Activated T-cell treated with anti-CD3 and anti-CD28 coated beads for 24 hours (primary cell): ENCODE measurements at regions not wholly inside any gene's neighbourhood (a gene's known extent, or its start where the extent isn't known, plus 50 kb on each side); places are given as distances from the start of the nearest gene placed in this dataset.

Experiments used
- DNase-seq: peaks from one replicate; pipeline ENCODE4 v3.0.0-alpha.2; 2020; ENCODE audit warnings: low read depth

DNA sequence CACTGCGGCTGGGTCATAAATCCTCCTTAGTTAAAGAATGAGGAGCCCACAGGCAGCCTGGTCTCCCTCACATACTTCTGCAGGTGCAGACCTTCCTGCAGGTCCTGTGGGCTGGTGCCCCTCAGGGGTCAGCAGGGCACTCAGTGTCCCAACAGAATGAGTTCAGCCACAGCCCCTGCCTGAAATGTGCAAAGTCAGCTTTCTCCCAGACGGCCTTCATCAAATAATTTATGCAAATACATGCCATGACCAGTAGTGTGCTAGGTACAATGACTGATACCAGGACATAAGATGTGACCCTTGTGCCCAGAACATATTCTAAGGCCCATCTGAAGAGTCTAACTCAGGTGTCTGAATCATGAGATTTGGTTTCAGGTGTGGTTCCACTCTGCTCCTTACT is 703.4 kb downstream of the TBC1D22A start:
- DNase-seq, result no peak

DNA sequence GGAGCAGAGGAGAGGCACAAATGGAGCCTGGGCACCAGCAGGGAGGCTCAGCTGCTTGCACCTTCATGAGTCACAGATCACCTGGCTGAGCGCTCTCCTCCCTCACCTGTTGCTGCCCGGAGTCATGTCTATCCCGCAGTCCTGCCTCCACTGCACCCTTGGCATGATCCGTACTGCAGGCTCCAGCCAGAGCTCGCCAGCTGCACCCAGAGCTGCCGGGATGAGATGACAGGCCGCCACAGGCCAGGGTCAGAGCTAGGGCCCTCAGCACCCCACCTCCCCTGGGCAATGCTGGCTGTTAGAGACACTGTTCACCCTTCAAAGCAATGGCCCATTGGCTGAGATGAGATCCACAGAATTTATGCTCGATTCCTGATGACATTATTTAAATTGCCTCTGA is 702.8 kb downstream of the TBC1D22A start:
- DNase-seq, result no peak

DNA sequence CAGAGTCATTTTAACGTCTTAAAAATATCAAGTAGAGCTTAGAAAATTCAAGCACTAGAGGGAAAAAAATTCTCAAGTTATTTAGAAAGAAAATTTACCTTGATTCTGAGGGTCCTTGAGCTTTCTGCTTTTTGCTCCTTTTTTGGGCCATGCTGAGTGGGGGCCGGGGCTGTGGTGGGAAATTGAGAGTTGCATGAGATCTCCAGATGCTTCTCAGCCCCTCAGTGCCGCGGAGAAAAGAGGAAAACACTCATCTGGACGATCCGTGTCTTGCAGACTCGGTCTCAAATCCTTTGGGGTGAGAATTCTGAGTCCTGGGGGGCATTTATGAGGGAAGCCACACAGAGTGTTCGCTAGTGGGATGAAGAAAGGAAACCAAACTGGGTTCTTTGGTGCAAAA is 700.8 kb downstream of the TBC1D22A start:
- DNase-seq, result no peak

DNA sequence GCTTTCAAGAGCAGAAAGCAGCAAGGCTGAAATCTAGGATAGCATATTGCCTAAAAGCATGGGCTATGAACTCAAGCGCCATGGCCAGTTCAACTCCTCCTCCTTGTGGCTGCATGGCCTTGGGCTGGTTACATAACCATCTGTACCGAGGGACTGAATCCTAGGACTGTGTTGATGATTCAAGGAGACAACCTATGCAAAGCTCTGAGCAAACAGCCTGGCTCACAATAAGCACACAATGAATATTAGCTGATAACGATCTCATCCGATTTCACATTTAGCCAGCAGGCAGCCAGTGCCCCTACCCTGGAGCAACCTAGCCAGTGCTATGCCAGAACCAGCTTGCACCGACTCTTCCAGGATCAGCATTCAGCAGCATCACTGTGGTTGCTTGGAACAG is 698.4 kb downstream of the TBC1D22A start:
- no peak for DNase-seq

DNA sequence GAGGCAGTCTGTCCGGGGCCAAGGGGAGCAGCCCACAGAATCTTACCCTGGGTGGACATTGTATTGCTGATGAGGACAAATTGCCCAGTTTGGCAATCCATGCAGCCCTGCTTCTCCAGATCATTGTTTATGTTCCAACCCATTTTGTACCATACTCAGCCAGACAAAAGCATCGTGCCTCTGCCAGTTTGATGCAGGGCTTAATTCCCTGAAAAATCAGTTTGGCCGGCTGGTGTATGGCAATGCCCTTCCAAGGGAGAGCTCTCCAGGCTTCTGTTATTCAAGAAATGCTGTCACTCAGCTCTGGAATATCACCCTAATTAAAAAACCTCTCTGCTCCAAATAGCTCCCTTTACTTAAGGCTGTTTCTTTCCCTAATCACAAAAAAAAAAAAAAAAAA is 697.7 kb downstream of the TBC1D22A start:
- DNase-seq, result no peak

DNA sequence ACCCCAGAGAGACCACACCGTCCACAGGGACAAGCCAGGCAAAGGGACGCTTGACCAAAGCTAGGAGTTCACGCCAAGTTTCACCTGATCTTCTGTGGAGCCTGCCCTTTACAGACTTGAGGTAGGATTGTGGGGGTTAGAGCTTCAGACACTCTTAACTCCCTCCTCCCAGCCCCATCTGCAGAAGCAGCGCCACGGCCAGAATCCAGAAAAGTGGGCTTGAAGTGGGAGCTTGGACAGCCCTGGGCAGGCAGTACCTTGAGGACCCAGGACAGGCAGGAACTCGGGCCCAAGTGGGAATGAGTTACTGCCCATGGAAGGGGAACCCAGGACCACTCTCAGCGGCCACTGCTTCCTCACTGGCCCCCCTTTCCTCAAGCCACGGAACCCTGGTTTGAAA is 695.9 kb downstream of the TBC1D22A start:
- DNase-seq, result no peak

DNA sequence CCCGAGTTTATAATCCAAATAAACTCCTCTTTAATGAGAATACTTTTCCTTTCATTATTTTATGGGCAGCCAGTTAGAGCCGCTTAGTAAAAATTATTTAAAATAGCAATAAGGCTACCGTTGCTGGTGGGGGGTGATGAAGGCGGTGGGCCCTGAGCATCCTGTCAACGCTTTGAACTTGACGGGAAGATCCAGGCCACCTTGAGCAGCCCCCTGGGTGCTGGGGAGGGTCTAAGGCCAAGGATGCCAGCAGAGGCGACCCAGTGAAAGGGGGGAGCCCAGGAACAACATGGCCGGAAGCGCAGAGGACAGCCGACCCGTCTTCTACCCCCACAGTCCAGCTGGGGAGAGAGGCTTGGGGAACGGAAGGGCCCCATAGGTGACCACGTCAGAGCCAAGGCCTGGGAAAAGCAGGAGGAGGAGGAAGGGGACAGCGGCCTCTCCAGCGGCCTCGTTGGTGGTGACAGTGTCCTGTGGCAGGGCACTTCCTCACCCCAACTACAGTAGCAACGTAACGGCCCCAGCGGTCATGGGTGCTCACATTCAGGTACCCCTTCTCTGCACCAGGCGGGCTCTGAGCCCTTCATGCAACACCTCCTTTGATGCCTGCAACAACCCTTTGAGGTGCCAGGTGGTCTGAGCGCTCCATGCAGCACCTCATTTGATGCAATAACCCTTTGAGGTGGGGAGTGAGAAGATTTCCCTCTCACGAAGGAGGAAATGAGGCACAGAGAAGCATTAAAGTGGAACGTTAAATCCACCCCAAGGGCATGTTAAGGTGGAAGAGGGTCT is 695.3 kb downstream of the TBC1D22A start:
- no peak for DNase-seq

DNA sequence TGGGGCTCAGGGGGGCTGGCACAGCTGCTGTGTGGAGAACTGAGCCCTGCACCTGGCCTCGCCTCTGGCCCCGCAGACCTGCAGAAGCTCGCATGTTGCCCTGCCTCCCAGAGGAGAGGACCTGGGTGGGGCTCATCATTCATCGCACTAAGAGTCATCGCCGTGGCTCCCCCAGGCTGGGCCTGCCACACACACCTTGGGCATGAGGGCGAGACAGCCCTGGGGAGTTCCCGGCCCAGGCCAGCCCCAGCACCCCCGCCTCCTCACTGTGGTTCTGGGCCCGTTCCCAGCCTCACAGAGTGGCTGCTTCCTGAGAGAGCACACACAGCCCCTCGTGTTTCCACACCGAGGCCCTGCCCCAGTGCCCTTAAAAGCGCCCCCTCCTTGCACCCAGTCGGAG is 694.6 kb downstream of the TBC1D22A start:
- DNase-seq, result no peak

DNA sequence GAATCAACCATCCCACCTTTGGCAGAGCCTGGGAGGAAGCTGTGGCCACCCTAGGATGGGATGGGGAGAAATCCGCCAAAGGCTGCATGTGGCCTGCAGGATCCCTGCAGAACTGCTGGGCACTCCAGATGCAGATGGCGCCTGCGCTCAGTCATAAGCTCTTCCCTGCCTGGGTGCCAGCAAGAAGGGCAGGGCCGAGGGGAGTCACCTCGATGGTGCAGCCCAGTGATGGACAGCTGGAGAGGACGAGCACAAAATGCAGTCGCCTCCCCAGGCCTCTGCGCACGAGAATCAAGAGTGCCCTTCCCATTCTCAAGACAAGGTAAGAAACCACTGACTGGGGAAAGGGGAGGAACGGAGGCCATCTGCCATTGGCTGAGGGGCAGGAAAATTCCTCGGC is 693.6 kb downstream of the TBC1D22A start:
- DNase-seq, result no peak

DNA sequence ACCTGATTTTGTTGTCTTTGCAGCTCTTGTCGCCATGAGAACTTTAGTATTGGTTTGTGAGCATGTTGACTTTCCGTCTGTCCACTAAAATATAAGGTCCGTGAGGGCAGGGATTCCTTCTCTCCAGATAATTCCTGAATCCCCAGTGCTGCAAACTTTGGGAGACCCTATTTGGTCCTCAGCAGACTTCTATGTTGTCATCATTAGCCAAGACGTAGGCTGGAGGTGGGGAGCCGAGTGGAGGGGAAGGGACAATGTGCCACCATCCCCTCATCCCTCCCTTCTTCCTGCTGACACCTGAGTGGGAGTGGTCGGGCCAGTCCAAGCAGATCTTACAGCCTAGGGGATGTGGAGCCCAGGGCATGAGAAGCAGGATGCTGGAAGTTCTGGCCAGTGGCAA is 690.6 kb downstream of the TBC1D22A start:
- DNase-seq, result no peak

DNA sequence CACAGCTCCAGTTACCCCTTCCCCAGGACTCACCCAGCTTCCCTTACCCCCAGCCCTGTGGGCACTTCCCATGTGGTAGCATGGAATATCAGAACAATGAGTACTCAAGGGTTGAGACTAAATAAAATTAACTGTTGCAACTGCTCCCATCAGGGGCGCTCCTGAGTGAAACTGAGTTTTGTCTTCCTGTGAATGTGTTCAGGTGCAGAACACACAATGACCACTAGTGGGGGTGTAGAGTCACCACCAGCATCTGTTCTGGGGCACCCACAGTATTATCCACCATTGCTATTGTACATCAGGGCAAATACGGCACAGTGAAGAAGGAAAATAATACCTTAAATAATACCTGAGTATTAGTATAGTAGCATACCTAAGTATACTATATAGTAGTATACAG is 689.7 kb downstream of the TBC1D22A start:
- no peak for DNase-seq

DNA sequence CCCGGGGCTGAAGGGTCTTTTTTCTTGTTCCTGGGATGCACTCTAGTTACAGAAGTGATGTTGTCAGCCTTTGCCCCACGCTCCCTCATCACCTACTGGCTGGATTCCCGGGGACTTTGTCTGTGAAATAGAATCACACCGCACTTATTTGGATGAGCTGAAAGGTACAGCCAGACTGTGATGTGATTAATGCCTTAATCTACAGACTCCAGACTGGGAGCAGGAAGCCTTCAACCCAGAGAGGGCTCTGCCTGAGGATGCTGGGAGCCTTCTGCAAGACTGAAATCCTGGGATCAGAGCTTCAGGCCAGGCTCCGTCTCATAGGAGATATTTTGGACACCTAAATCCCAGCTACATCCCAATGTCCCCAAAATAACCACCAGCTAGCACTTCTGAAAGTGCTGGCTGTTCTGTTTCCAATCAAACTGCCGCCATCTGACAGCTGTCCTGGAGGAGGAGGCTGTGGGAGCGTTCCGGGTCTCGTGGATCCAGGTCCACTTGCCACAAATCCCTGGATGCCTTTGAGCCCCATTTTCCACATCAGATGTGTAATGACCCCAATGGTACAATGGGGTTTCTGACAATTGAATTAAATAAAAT is 688.5 kb downstream of the TBC1D22A start:
- DNase-seq, result no peak

DNA sequence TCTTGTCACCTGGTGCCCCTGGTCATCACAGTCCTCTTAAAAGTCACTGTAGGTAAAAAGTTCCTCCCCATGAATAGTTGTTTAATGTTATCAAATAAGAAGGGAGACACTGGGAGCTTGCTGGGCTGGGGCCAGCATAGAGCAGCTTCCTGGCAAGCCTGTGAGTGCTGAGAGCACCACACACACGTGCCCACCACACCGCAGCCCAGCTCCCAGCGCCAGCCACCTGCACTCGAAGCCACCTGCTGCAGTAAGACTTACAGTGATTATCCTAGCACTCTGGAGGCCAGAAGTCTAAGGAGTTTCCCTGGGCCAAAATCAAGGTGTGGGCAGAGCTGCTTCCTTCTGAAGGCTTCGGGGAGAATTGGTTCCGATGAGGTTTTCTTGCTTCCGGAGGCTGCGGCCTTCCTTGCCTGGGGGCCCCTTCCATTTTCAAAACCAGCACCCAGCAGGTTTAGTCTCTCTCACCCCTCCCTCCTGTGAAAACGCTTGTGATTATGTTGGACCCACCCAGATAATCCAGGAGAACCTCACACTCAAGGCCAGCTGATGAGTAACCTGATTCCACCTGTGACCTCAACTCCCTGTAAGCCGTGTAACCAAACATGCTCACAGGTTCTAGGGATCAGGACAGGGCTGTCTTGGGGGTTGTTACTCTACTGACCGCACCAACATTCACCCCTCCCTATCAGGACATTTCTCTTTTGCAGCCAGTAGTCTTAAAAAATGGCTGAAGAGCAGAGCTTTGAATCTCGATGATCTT is 687.2 kb downstream of the TBC1D22A start:
- no peak for DNase-seq

DNA sequence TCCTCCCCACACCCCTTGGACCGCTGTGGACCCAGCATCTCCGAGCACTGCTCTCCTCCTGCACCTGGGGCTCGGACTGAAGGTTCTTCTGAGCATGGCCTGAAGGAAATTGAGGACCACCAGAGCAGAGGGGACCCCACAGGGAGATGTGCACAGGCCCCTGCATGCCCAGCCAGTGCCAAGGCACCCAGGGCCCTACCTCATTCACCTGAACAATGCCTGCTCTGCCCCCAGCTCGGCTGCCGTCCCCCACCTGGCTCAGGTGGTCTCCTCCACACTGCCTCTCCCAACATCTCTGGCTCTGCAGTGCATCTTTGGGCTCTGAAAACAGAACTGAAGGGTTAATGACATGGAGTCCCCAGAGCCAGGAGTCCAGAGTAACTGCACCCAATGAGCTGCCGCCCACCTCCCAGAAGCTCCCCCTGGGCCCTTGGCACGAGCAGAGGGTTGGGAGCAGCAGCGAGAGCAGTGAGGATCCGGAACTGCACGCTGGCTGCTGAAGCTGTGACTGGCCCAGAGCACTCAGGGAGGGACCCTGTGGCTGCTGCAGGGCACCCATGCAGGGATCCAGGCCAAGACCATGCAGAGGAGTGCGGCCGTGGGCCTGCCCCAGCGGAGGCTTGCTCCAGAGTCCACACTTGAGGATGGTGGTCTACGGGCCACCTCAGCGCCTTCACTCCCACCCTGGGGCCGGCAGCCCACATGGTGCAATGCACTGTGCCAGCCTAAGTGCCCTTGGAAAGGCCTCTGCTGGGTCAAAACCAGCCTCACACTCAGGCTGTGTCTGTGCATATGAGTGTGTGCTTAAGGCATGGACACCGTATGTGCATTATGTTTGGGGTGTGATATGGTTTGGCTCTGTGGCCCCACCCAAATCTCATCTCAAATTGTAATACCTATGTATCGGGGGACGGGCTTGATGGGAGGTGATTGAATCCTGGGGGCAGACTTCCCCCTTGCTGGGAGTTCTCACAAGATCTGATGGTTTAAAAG is 686.1 kb downstream of the TBC1D22A start:
- no peak for DNase-seq

DNA sequence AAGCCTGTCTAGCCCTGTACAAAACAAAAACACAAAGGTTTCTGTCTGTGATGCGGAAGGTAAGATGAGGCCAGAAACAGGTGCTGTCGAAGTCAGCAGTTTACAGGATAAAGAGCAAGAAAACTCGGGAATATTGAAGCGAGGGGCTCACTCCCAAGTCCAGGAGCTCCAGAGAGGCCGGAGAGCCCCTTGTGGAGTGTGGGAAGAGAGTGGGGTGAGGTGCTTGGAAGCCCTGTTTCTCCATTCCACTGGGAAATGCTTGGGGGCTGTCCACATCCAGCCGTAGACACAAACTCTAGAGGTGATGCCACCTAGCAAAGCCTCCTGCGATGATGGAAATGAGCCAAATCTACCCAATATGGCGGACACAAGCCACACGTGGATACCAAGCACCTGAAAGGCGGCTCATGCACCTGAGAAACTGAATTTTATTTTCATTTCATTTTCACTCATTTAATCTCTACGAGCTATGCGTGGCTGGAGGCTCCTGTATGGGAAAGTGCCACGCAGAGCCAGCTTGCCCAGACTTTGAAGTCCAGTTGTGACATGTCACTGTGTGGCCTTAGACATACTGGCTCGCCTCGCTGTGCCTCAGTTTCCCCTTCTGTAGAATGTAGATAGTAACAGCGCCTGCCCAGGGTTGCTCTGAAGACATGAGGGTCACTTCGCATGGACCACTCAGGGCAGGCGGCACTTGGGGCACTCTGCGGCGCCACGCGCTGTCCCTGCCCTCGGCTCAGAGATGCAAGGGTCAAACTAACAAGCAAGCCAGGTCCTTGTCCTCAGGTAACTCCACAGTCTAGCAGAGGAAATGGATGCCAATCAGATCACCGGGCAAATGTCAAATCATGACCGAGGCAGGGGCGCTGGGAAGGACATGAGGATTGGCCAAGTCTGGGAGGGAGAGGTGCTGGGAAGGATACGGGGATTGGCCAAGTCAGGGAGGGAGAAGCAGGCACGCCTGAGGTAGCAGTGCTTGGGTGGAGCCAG is 684.7 kb downstream of the TBC1D22A start:
- DNase-seq, result no peak

DNA sequence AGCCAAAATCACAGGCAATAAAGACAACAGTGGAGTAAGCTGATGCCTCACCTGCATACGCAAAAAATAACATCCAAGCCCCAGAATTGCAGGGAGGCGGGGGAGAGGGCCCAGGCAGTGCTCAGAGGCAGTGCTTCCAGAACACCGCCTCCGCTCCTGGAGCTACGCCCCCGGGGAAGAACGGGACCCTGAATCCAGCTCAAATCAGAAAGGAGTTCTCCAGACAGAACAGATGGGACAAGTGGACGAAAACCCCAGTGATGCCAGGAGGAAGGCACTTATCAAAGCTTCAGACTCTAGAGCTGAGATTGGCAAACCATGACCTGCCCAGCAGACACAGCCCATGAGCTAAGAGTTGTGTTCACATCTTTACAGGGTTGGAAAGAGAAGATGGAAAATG is 683.9 kb downstream of the TBC1D22A start:
- DNase-seq, result no peak

DNA sequence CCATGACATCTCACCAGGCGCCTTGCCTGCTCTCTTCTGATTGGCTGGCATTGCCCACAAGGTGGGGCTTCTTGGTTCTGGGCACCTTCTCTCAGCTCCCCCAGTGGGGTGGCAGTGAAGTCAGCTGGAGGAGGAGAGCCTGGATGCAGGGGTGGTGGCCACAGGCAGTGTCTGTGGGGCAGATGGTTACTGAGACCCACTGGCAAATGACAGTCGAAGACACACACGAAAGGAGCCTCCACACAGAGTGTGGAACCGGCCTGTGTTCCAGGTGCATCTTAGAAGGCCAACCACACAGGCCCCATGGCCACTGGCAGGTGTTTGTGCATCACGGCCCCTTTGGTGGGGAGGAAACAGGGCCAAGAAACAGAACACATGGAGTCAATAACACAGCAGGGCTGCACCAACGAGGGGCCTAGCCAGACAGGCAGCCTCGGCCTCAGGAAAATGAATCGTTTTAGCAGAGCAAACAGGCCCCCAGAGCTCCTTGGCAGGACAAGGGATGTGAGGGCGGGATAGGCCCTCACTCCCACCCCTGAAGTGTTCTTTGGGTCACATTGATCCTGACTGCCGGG is 683.4 kb downstream of the TBC1D22A start:
- DNase-seq, result no peak

DNA sequence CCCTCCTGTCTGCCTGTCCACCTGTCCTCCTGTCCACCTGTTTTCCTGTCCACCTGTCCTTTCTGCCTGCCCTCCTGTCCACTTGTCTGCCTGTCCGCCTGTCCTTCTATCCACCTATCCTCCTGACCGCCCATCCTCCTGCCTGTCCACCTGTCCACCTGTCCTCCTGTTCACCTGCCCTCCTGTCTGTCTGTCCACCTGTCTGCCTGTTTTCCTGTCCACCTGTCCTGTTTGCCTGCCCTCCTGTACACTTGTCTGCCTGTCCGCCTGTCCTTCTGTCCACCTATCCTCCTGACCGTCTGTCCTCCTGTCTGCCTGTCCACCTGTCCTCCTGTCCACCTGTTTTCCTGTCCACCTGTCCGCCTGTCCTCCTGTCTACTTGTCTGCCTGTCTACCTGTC is 682.8 kb downstream of the TBC1D22A start:
- no peak for DNase-seq

DNA sequence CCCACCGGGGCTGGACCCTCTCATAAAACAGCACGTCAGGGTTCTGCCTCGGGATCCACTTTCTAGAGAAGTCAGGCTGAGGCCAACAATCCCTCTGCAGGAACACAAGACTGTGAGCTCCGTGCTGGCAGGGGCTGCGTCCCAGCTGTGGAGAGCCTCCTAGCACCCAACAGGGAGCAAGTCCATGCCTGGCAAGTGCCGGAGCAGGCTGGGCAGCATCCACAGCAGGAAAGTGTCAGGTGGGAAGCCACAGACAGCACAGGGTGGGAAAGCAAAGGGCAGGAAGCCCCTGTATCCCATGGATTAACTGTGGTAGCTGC is 682.3 kb downstream of the TBC1D22A start:
- no peak for DNase-seq
